Adrenal gland (tissue), 9 donors: ENCODE measurements at regions not wholly inside any gene's neighbourhood (a gene's known extent, or its start where the extent isn't known, plus 50 kb on each side); places are given as distances from the start of the nearest gene placed in this dataset.
"Not testable (repeated sequence)": the region's sequence is repeated elsewhere in the genome, so short reads cannot be mapped to it uniquely, and the experiment has no call there.

Experiments used
- DNase-seq, 7 donors: peaks; one replicate each; pipeline ENCODE4 v3.0.0-alpha.2; 2019 to 2020
- H3K27ac ChIP-seq, 5 donors: fragments of 200-600 bp; sonication (generic) in 4 of 5; 1 replicate in 3 of 5; 2 replicates in 2 of 5; pipeline versions ENCODE4 v1.5.1 to v1.8.0; 2016 to 2020; ENCODE audit warnings: mild to moderate bottlenecking in 1 of 5
- H3K27me3 ChIP-seq: fragments of 200-600 bp; 2 replicates; pipeline ENCODE4 v1.8.0; 2021
- H3K36me3 ChIP-seq, 2 donors: fragments of 200-600 bp; replicated peaks in 1 of 2; 1 replicate in 1 of 2; 2 replicates in 1 of 2; pipeline versions ENCODE4 v1.5.1 to v1.8.0; 2018 to 2022
- H3K4me1 ChIP-seq, 2 donors: fragments of 200-600 bp; replicated peaks in 1 of 2; 1 replicate in 1 of 2; 2 replicates in 1 of 2; pipeline versions ENCODE4 v1.5.1 to v1.8.0; 2018 to 2021
- H3K4me3 ChIP-seq, 4 donors: fragments of 200-600 bp; sonication (generic) in 3 of 4; one replicate each; pipeline ENCODE4 v1.5.1; 2016 to 2018
- H3K9me3 ChIP-seq, 3 donors: fragments of 200-600 bp; sonication (generic) in 1 of 3; replicated peaks in 1 of 3; 1 replicate in 2 of 3; 2 replicates in 1 of 3; pipeline versions ENCODE4 v1.5.1 to v1.8.0; 2016 to 2021
- CTCF ChIP-seq, 6 experiments: fragments of 450-650 bp in 4 of 6; fragments of 200-600 bp in 2 of 6; sonication (generic) in 1 of 6; IDR thresholded peaks; 1 replicate in 5 of 6; 2 replicates in 1 of 6; pipeline versions ENCODE4 v1.5.1 to v1.8.0; 2016 to 2021; ENCODE audit warnings: antibody characterized with exemption in 6 of 6, mild to moderate bottlenecking in 2 of 6, moderate library complexity in 1 of 6
- POLR2A ChIP-seq, 2 donors: fragments of 450-650 bp; IDR thresholded peaks; one replicate each; pipeline ENCODE4 v1.6.1; 2017; ENCODE audit warnings: antibody characterized with exemption in 2 of 2, mild to moderate bottlenecking in 2 of 2, moderate library complexity in 1 of 2
- WGBS, 4 donors: extraction: QIAGEN DNeasy Blood & Tissue Kit in 2 of 4; methylation state at CpG; one replicate each; pipeline versions ENCODE4 v1.1.5 to v1.1.7; 2013 to 2017; 5-methylcytosine and 5-hydroxymethylcytosine counted together
- intact Hi-C, 2 donors: fragments of 100-400 bp; cut with DNase I; formaldehyde crosslinking; loops; one replicate each; pipeline versions ENCODE4 v1.14.1 to v1.15.0; 2022 to 2023
- donor health status: healthy with polysubstance abuse.
- donor health status: Bipolar disorder and iron deficiency.
- donor health status: DM: yes; HTN: yes; CAD: no.
- donor health status: DM: no; HTN: no; CAD: no.
- donor health status: DM: no; HTN: no; CAD: no.

GRCh38 chr2:58473165-58473564 lies 232.0 kb upstream of the FANCL start:
- no peak for DNase-seq
- 90 to 94% (median 92%) methylated on average over 4 of the region's 4 CpGs for WGBS, 4 donors
- H3K27ac ChIP-seq, result no peak overlapping the region
- no peaks in the 10 kb centered on the region for H3K36me3 ChIP-seq
- no peak for TF ChIP-seq POLR2A (IDR thresholded peaks at IDR 0.05)
- no peak for TF ChIP-seq CTCF (IDR thresholded peaks at IDR 0.05)
- intact Hi-C loops, result no loop called here
- no peaks in the 10 kb centered on the region for H3K27me3 ChIP-seq
- H3K9me3 ChIP-seq, result no peaks in the 10 kb centered on the region
- no peaks in the 10 kb centered on the region for H3K4me1 ChIP-seq
- H3K4me3 ChIP-seq, result no peak overlapping the region

- TF ChIP-seq CTCF (IDR thresholded peaks at IDR 0.05) (no peak), POLR2A (IDR thresholded peaks at IDR 0.05) (no peak)
- DNase-seq, result no peak
- no peaks in the 10 kb centered on the region for H3K36me3 ChIP-seq
- H3K27me3 ChIP-seq, result no peaks in the 10 kb centered on the region
- WGBS, 4 donors, result 74 to 80% (median 77%) methylated on average over 1 of the region's 1 CpG
- no peaks in the 10 kb centered on the region for H3K9me3 ChIP-seq
- no peaks in the 10 kb centered on the region for H3K4me1 ChIP-seq
- no peak overlapping the region for H3K4me3 ChIP-seq
- H3K27ac ChIP-seq, result no peak overlapping the region
- intact Hi-C loops, result no loop called here
Measured at GRCh38 chr2:58466804-58467203, 225.7 kb upstream of the FANCL start.

- intact Hi-C loops, H3K4me3 ChIP-seq, DNase-seq, H3K36me3 ChIP-seq, H3K4me1 ChIP-seq, H3K27ac ChIP-seq, H3K27me3 ChIP-seq, H3K9me3 ChIP-seq: not testable (repeated sequence)
- 69 to 100% (median 74%) methylated on average over 1 to 2 of the region's 2 CpGs for WGBS, 4 donors
Measured at GRCh38 chr2:58466021-58466420, 224.9 kb upstream of the FANCL start.

- Histone ChIP-seq H3K36me3 (no peaks in the 10 kb centered on the region), H3K4me3 (no peak overlapping the region), H3K4me1 (no peaks in the 10 kb centered on the region), H3K27me3 (no peaks in the 10 kb centered on the region), H3K27ac (no peak overlapping the region), H3K9me3 (peaks cover 0 to 6% (median 0%) of the 10 kb centered on the region in 3 donors)
- TF ChIP-seq CTCF (IDR thresholded peaks at IDR 0.05), result no peak
- TF ChIP-seq POLR2A (IDR thresholded peaks at IDR 0.05), result no peak
- 90 to 96% (median 94%) methylated on average over 20 to 22 of the region's 22 CpGs for WGBS, 4 donors
- DNase-seq, result no peak
- intact Hi-C loops, result no loop called here
Measured at GRCh38 chr2:58460670-58461069, 219.5 kb upstream of the FANCL start.

GRCh38 chr2:58449286-58450010 lies 208.3 kb upstream of the FANCL start:
- intact Hi-C loops, result loop anchor here (5.0 to 10.0 kb wide), 3 partner anchors 542 to 685 kb away; no protein-coding TSS in a partner anchor

More at GRCh38 chr2:58449286-58450010, 208.3 kb upstream of the FANCL start:
- H3K4me3 ChIP-seq, result no peak overlapping the region
- no peak for TF ChIP-seq CTCF (IDR thresholded peaks at IDR 0.05)
- no peak for TF ChIP-seq POLR2A (IDR thresholded peaks at IDR 0.05)
- H3K27ac ChIP-seq, result no peak overlapping the region
- DNase-seq, result no peak
- H3K36me3 ChIP-seq, result no peaks in the 10 kb centered on the region
- no peaks in the 10 kb centered on the region for H3K9me3 ChIP-seq
- 70 to 81% (median 77%) methylated on average over 3 of the region's 3 CpGs for WGBS, 4 donors
- H3K4me1 ChIP-seq, result no peaks in the 10 kb centered on the region
- H3K27me3 ChIP-seq, result no peaks in the 10 kb centered on the region
